ENCODE measurements at regions not wholly inside any gene's neighbourhood (a gene's known extent, or its start where the extent isn't known, plus 50 kb on each side); places are given as distances from the start of the nearest gene placed in this dataset.

DNA sequence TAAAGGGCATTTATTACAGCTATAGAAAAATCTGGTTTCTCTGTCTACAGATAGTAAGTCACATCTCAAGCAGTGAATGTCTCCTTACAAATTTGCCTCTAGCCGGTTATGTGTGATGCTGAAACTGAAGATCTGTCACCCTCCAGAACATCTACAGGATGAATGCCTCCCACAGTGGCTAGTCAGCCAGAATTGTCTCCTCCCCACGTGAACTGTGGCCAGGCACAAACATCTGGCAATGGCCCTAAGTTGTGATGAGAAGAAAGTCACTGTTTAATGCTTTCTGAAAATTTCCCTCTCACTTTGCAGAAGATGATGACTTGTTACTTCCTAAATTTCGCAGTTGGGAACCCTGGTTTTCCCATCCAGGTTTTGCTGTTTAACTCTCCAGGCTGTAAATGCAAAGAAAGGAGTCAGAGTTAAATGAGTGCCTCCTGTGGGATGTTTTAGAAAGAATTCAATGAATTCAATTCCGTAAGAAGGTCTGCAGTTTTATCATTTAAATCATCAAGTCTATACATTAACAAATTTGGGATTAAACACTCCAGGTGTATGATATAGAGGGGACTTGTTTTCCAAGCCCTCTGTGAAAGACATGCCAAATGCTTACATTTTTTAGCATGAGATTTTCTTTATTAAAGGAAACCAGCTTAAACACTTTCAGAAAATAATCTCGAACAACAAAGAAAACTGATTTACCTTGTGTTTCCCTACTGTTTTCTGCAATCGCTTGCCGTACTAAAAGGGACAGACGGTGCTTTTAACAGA lies 55.4 kb upstream of the TLR3 start:
- TF ChIP-seq, protein P1, sequence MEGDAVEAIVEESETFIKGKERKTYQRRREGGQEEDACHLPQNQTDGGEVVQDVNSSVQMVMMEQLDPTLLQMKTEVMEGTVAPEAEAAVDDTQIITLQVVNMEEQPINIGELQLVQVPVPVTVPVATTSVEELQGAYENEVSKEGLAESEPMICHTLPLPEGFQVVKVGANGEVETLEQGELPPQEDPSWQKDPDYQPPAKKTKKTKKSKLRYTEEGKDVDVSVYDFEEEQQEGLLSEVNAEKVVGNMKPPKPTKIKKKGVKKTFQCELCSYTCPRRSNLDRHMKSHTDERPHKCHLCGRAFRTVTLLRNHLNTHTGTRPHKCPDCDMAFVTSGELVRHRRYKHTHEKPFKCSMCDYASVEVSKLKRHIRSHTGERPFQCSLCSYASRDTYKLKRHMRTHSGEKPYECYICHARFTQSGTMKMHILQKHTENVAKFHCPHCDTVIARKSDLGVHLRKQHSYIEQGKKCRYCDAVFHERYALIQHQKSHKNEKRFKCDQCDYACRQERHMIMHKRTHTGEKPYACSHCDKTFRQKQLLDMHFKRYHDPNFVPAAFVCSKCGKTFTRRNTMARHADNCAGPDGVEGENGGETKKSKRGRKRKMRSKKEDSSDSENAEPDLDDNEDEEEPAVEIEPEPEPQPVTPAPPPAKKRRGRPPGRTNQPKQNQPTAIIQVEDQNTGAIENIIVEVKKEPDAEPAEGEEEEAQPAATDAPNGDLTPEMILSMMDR (IDR thresholded peaks at IDR 0.05) = no peak
- TF ChIP-seq EZH2 (IDR thresholded peaks at IDR 0.05; ENCODE audit: borderline replicate concordance, insufficient read depth, low read depth, low read length, poor library complexity, severe bottlenecking) = no peak
